PC-3 (cell line): ENCODE measurements at regions not wholly inside any gene's neighbourhood (a gene's known extent, or its start where the extent isn't known, plus 50 kb on each side); places are given as distances from the start of the nearest gene placed in this dataset.

Experiments
- ATAC-seq: fragments of 200-7000 bp; cut with Tn5 transposase; 2 replicates; pipeline ENCODE4 v1.9.1; 2020; ENCODE audit warnings: mild to moderate bottlenecking, moderate library complexity
- BruUV-seq: library from RNA; stranded (reverse); fragments of 400-500 nt; replicated peaks from 2 replicates; lab custom pipeline; 2021; lab: Mats Ljungman, UMichigan
- CTCF ChIA-PET: fragments of 300-600 bp; sonication (Branson Sonifier 250); formaldehyde crosslinking; loops from one replicate; lab custom pipeline; 2022; ENCODE audit warnings: antibody characterized with exemption; lab: Charles Lee
- POLR2A ChIA-PET: fragments of 300-600 bp; sonication (Branson Sonifier 250); formaldehyde crosslinking; loops from one replicate; lab custom pipeline; 2022; ENCODE audit warnings: antibody characterized with exemption; ENCODE audit not compliant: unreplicated experiment; lab: Charles Lee
- DNase-seq: peaks from one replicate; pipeline ENCODE4 v3.0.0-alpha.2; 2015
- H2AFZ ChIP-seq: fragments of 300-600 bp; sonication (generic); 2 replicates; pipeline ENCODE4 v1.6.0; 2016; ENCODE audit warnings: antibody characterized with exemption, low read length
- H3F3A ChIP-seq: fragments of 300-600 bp; sonication (generic); one replicate; pipeline ENCODE4 v1.6.0; 2017; ENCODE audit warnings: antibody characterized with exemption, low read length, control low read depth, mild to moderate bottlenecking; ENCODE audit not compliant: unreplicated experiment
- H3K27ac ChIP-seq: fragments of 300-600 bp; sonication (generic); 2 replicates; pipeline ENCODE4 v1.5.1; 2016; ENCODE audit warnings: mild to moderate bottlenecking, low read length
- H3K27me3 ChIP-seq: fragments of 300-600 bp; sonication (generic); 2 replicates; pipeline ENCODE4 v1.6.1; 2016; ENCODE audit warnings: low read length, mixed read lengths
- H3K36me3 ChIP-seq: fragments of 300-600 bp; sonication (generic); 2 replicates; pipeline ENCODE4 v1.6.1; 2016; ENCODE audit warnings: low read depth, mixed run types, low read length, mixed read lengths
- H3K4me1 ChIP-seq: fragments of 300-600 bp; sonication (generic); 2 replicates; pipeline ENCODE4 v1.5.1; 2016; ENCODE audit warnings: low read length; ENCODE audit not compliant: insufficient read depth
- H3K4me2 ChIP-seq: fragments of 300-600 bp; sonication (generic); 2 replicates; pipeline ENCODE4 v1.6.0; 2016; ENCODE audit warnings: low read length
- H3K4me3 ChIP-seq: fragments of 300-600 bp; sonication (generic); 2 replicates; pipeline ENCODE4 v1.5.1; 2016; ENCODE audit warnings: mild to moderate bottlenecking, low read length, mixed read lengths
- H3K79me2 ChIP-seq: fragments of 300-600 bp; sonication (generic); 2 replicates; pipeline ENCODE4 v1.6.1; 2017; ENCODE audit warnings: low read length, mixed read lengths
- H3K9ac ChIP-seq: fragments of 300-600 bp; sonication (generic); 2 replicates; pipeline ENCODE4 v1.6.0; 2016; ENCODE audit warnings: mild to moderate bottlenecking, low read length
- H3K9me2 ChIP-seq: fragments of 300-600 bp; sonication (generic); replicated peaks from 2 replicates; pipeline ENCODE4 v1.6.1; 2016; ENCODE audit warnings: mixed run types, low read length, mixed read lengths
- H3K9me3 ChIP-seq: fragments of 300-600 bp; sonication (generic); 2 replicates; pipeline ENCODE4 v1.6.1; 2016; ENCODE audit warnings: low read length, mixed read lengths
- H4K20me1 ChIP-seq: fragments of 300-600 bp; sonication (generic); 2 replicates; pipeline ENCODE4 v1.6.1; 2016; ENCODE audit warnings: low read length, mixed read lengths
- CTCF ChIP-seq: fragments of 300-600 bp; sonication (generic); conservative IDR thresholded peaks from 2 replicates; pipeline ENCODE4 v1.5.1; 2017; ENCODE audit warnings: antibody characterized with exemption, low read depth, mild to moderate bottlenecking, low read length
- EZH2 ChIP-seq: fragments of 300-600 bp; sonication (generic); IDR thresholded peaks from one replicate; pipeline ENCODE4 v1.6.1; 2017; ENCODE audit warnings: antibody characterized with exemption, mild to moderate bottlenecking, low read length; ENCODE audit not compliant: unreplicated experiment
- EZH2phosphoT487 ChIP-seq: fragments of 300-600 bp; sonication (generic); IDR thresholded peaks from 2 replicates; pipeline ENCODE4 v1.6.1; 2018; ENCODE audit warnings: mild to moderate bottlenecking, antibody characterized with exemption, low read length, borderline replicate concordance
- intact Hi-C: fragments of 100-400 bp; cut with micrococcal nuclease; formaldehyde crosslinking; loops from 2 replicates; pipeline ENCODE4 v1.9.0; 2023

- intact Hi-C loops: no loop called here
- Histone ChIP-seq H3K4me2 (no peak overlapping the region), H2AFZ (no peak overlapping the region), H3K4me3 (no peak overlapping the region), H3K9me2 (no peaks in the 10 kb centered on the region), H3K27me3 (no peaks in the 10 kb centered on the region), H3K9me3 (no peaks in the 10 kb centered on the region), H3K9ac (no peak overlapping the region), H3K79me2 (no peaks in the 10 kb centered on the region), H4K20me1 (no peaks in the 10 kb centered on the region), H3K4me1 (no peaks in the 10 kb centered on the region), H3F3A (no peaks in the 10 kb centered on the region), H3K36me3 (no peaks in the 10 kb centered on the region), H3K27ac (no peak overlapping the region)
- TF ChIP-seq CTCF (no peak), EZH2phosphoT487 (no peak), EZH2 (no peak)
- ATAC-seq (no peak), DNase-seq (no peak)
- POLR2A ChIA-PET: no interaction called here
- CTCF ChIA-PET: no interaction called here
- no TSS peak for BruUV-seq
Observed at GRCh38 chr2:217077831-217078407, 218.1 kb upstream of the TNP1 start.

- ChIA-PET POLR2A (interaction anchor here (0.6 kb wide), 1 partner anchor 29 kb away, joined by 3 read pairs; no protein-coding TSS in a partner anchor), CTCF (no interaction called here)
- BruUV-seq: no TSS peak
- H4K20me1 ChIP-seq: no peaks in the 10 kb centered on the region
- no peaks in the 10 kb centered on the region for H3K36me3 ChIP-seq
- no peaks in the 10 kb centered on the region for H3K79me2 ChIP-seq
- no peak overlapping the region for H3K4me2 ChIP-seq
- no peak overlapping the region for H3K4me3 ChIP-seq
- intact Hi-C loops: no loop called here
- DNase-seq (no peak), ATAC-seq (no peak)
- H3K9me2 ChIP-seq: no peaks in the 10 kb centered on the region
- H3K4me1 ChIP-seq: no peaks in the 10 kb centered on the region
- H3K9me3 ChIP-seq: no peaks in the 10 kb centered on the region
- no peaks in the 10 kb centered on the region for H3K27me3 ChIP-seq
- H3K9ac ChIP-seq: no peak overlapping the region
- TF ChIP-seq EZH2phosphoT487 (no peak), EZH2 (no peak), CTCF (no peak)
- no peak overlapping the region for H3K27ac ChIP-seq
- H3F3A ChIP-seq: no peaks in the 10 kb centered on the region
- H2AFZ ChIP-seq: no peak overlapping the region
Observed at GRCh38 chr2:217076657-217077232, 216.9 kb upstream of the TNP1 start.

GRCh38 chr2:217076058-217076435, 216.2 kb upstream of the TNP1 start:
- CTCF ChIA-PET: no interaction called here
- H3K4me2 ChIP-seq: no peak overlapping the region
- H3K79me2 ChIP-seq: no peaks in the 10 kb centered on the region

More at GRCh38 chr2:217076058-217076435, 216.2 kb upstream of the TNP1 start:
- Histone ChIP-seq H3K4me3 (no peak overlapping the region), H3K9ac (no peak overlapping the region), H3F3A (no peaks in the 10 kb centered on the region), H2AFZ (no peak overlapping the region), H3K27me3 (no peaks in the 10 kb centered on the region), H3K36me3 (no peaks in the 10 kb centered on the region), H4K20me1 (no peaks in the 10 kb centered on the region), H3K9me3 (no peaks in the 10 kb centered on the region), H3K4me1 (no peaks in the 10 kb centered on the region), H3K27ac (no peak overlapping the region), H3K9me2 (no peaks in the 10 kb centered on the region)
- no peak for TF ChIP-seq EZH2phosphoT487
- POLR2A ChIA-PET: no interaction called here
- no TSS peak for BruUV-seq
- DNase-seq: no peak
- intact Hi-C loops: no loop called here
- ATAC-seq: no peak
